Upper lobe of right lung (tissue), 1 donor: ENCODE measurements at regions not wholly inside any gene's neighbourhood (a gene's known extent, or its start where the extent isn't known, plus 50 kb on each side); places are given as distances from the start of the nearest gene placed in this dataset.

Experiments used
- ATAC-seq: fragments of 200-7000 bp; cut with Tn5 transposase; one replicate; pipeline ENCODE4 v1.9.1; 2020; ENCODE audit warnings: mild to moderate bottlenecking, moderate library complexity
- DNase-seq: peaks from one replicate; pipeline ENCODE4 v3.0.0-alpha.2; 2020
- H3K27ac ChIP-seq: fragments of 200-600 bp; one replicate; pipeline ENCODE4 v1.8.0; 2022
- H3K27me3 ChIP-seq: fragments of 200-600 bp; one replicate; pipeline ENCODE4 v1.8.0; 2022; ENCODE audit warnings: mild to moderate bottlenecking
- H3K36me3 ChIP-seq: fragments of 200-600 bp; one replicate; pipeline ENCODE4 v1.8.0; 2022
- H3K4me1 ChIP-seq: fragments of 200-600 bp; one replicate; pipeline ENCODE4 v1.8.0; 2022
- H3K4me3 ChIP-seq: fragments of 200-600 bp; one replicate; pipeline ENCODE4 v1.8.0; 2022; ENCODE audit warnings: mild to moderate bottlenecking
- H3K9me3 ChIP-seq: fragments of 200-600 bp; one replicate; pipeline ENCODE4 v1.8.0; 2022
- CTCF ChIP-seq: fragments of 200-600 bp; IDR thresholded peaks from one replicate; pipeline ENCODE4 v1.8.0; 2022; ENCODE audit warnings: antibody characterized with exemption
- intact Hi-C: fragments of 100-400 bp; cut with DNase I; formaldehyde crosslinking; loops from one replicate; pipeline ENCODE4 v1.11.0; 2022
- donor health status: DM: no; HTN: yes; CAD: no; lungs with severe emphysema.

- peaks cover 5% of the 10 kb centered on the region for H3K4me1 ChIP-seq
- no peaks in the 10 kb centered on the region for H3K9me3 ChIP-seq
- no peaks in the 10 kb centered on the region for H3K27me3 ChIP-seq
- TF ChIP-seq CTCF: no peak
- no peak overlapping the region for H3K4me3 ChIP-seq
- intact Hi-C loops: no loop called here
- no peaks in the 10 kb centered on the region for H3K36me3 ChIP-seq
- DNase-seq (no peak), ATAC-seq (no peak)
- no peak overlapping the region for H3K27ac ChIP-seq
These were observed 114.1 kb upstream of the TRIM2 start for GRCh38 chr4:153090181-153090580.

- TF ChIP-seq CTCF: no peak
- no peak for DNase-seq
- Histone ChIP-seq H3K27me3 (no peaks in the 10 kb centered on the region), H3K4me3 (no peak overlapping the region), H3K36me3 (no peaks in the 10 kb centered on the region), H3K27ac (no peak overlapping the region), H3K9me3 (no peaks in the 10 kb centered on the region), H3K4me1 (no peaks in the 10 kb centered on the region)
- ATAC-seq: no peak
- intact Hi-C loops: no loop called here
These were observed 113.4 kb upstream of the TRIM2 start for GRCh38 chr4:153090670-153091385.

- DNase-seq (no peak), ATAC-seq (no peak)
- Histone ChIP-seq H3K27ac (no peak overlapping the region), H3K4me1 (no peaks in the 10 kb centered on the region), H3K9me3 (no peaks in the 10 kb centered on the region), H3K4me3 (no peak overlapping the region), H3K36me3 (no peaks in the 10 kb centered on the region), H3K27me3 (no peaks in the 10 kb centered on the region)
- intact Hi-C loops: no loop called here
- no peak for TF ChIP-seq CTCF
These were observed 110.8 kb upstream of the TRIM2 start for GRCh38 chr4:153093396-153093795.

GRCh38 chr4:153093802-153094201, 110.4 kb upstream of the TRIM2 start:
- H3K9me3 ChIP-seq: no peaks in the 10 kb centered on the region
- no peaks in the 10 kb centered on the region for H3K36me3 ChIP-seq
- H3K4me1 ChIP-seq: no peaks in the 10 kb centered on the region
- no peak for TF ChIP-seq CTCF
- no peak for ATAC-seq
- no peak overlapping the region for H3K4me3 ChIP-seq
- no peaks in the 10 kb centered on the region for H3K27me3 ChIP-seq
- H3K27ac ChIP-seq: no peak overlapping the region
- intact Hi-C loops: no loop called here
- no peak for DNase-seq

GRCh38 chr4:153094435-153094834, 109.8 kb upstream of the TRIM2 start:
- ATAC-seq (no peak), DNase-seq (no peak)
- no peaks in the 10 kb centered on the region for H3K4me1 ChIP-seq
- H3K4me3 ChIP-seq: no peak overlapping the region
- no peaks in the 10 kb centered on the region for H3K27me3 ChIP-seq
- intact Hi-C loops: no loop called here
- no peaks in the 10 kb centered on the region for H3K36me3 ChIP-seq
- no peak for TF ChIP-seq CTCF
- no peak overlapping the region for H3K27ac ChIP-seq
- H3K9me3 ChIP-seq: no peaks in the 10 kb centered on the region
